ENCODE measurements at regions not wholly inside any gene's neighbourhood (a gene's known extent, or its start where the extent isn't known, plus 50 kb on each side); places are given as distances from the start of the nearest gene placed in this dataset.

DNA sequence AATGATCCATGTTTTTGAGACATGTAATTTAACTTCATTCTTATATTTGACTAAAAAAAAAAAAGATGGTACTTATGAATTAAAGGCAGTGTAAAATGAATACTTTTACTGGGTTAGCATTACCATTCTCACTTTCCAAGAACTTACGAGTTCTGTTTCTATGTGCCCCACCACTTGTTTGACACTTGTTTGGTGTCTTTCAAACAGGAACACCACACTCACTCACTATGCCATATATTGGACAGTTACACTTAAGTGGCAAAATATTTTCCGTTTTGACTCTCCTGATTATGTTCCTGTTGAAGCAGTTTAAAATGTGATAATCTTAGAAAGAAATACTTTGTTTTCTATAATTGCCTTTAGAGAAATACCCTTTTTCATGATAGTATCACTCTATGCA is 56.6 kb upstream of the ATXN7L3B start:
- Histone ChIP-seq H3K36me3 (ENCODE audit: insufficient read depth, low read length) (no peaks in the 10 kb centered on the region), H4K20me1 (ENCODE audit: insufficient read depth, low read length, poor library complexity, severe bottlenecking) (no peaks in the 10 kb centered on the region), H3K4me3 (ENCODE audit: low read length, poor library complexity, severe bottlenecking) (no peak overlapping the region), H3K79me2 (ENCODE audit: insufficient read depth, low read length) (no peaks in the 10 kb centered on the region), H3K4me1 (ENCODE audit: insufficient read depth, low read length, poor library complexity, severe bottlenecking) (peaks cover 35% of the 10 kb centered on the region), H2AFZ (ENCODE audit: low read length) (no peak overlapping the region), H3K4me2 (ENCODE audit: low read depth, low read length, poor library complexity, severe bottlenecking) (no peak overlapping the region), H3K9me2 (replicated peaks; ENCODE audit: low read depth, low read length) (no peaks in the 10 kb centered on the region), H3K27me3 (ENCODE audit: insufficient read depth, low read length, poor library complexity, severe bottlenecking) (no peaks in the 10 kb centered on the region), H3K9me3 (ENCODE audit: insufficient read depth, low read depth, low read length) (no peaks in the 10 kb centered on the region), H3F3A (ENCODE audit: low read depth) (peaks cover 3% of the 10 kb centered on the region; the same call in 1 of the 2 replicates), H3K9ac (ENCODE audit: low read depth, low read length, poor library complexity, severe bottlenecking) (no peak overlapping the region)
- TF ChIP-seq, protein P1, sequence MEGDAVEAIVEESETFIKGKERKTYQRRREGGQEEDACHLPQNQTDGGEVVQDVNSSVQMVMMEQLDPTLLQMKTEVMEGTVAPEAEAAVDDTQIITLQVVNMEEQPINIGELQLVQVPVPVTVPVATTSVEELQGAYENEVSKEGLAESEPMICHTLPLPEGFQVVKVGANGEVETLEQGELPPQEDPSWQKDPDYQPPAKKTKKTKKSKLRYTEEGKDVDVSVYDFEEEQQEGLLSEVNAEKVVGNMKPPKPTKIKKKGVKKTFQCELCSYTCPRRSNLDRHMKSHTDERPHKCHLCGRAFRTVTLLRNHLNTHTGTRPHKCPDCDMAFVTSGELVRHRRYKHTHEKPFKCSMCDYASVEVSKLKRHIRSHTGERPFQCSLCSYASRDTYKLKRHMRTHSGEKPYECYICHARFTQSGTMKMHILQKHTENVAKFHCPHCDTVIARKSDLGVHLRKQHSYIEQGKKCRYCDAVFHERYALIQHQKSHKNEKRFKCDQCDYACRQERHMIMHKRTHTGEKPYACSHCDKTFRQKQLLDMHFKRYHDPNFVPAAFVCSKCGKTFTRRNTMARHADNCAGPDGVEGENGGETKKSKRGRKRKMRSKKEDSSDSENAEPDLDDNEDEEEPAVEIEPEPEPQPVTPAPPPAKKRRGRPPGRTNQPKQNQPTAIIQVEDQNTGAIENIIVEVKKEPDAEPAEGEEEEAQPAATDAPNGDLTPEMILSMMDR (conservative IDR thresholded peaks at IDR 0.05; ENCODE audit: low read length): no peak
- no peak for TF ChIP-seq EZH2phosphoT487 (IDR thresholded peaks at IDR 0.05; ENCODE audit: borderline replicate concordance)

- Histone ChIP-seq H3K9me2 (replicated peaks; ENCODE audit: low read depth, low read length) (no peaks in the 10 kb centered on the region), H3F3A (ENCODE audit: low read depth) (peaks cover 3% of the 10 kb centered on the region; the same call in 1 of the 2 replicates), H4K20me1 (ENCODE audit: insufficient read depth, low read length, poor library complexity, severe bottlenecking) (no peaks in the 10 kb centered on the region), H3K27me3 (ENCODE audit: insufficient read depth, low read length, poor library complexity, severe bottlenecking) (no peaks in the 10 kb centered on the region), H3K79me2 (ENCODE audit: insufficient read depth, low read length) (no peaks in the 10 kb centered on the region), H3K36me3 (ENCODE audit: insufficient read depth, low read length) (no peaks in the 10 kb centered on the region), H3K4me1 (ENCODE audit: insufficient read depth, low read length, poor library complexity, severe bottlenecking) (peaks cover 36% of the 10 kb centered on the region), H3K4me3 (ENCODE audit: low read length, poor library complexity, severe bottlenecking) (no peak overlapping the region), H3K9ac (ENCODE audit: low read depth, low read length, poor library complexity, severe bottlenecking) (no peak overlapping the region), H2AFZ (ENCODE audit: low read length) (0 out of 2 replicates have a peak overlapping the region, but pooled peaks have one; percentile 56), H3K4me2 (ENCODE audit: low read depth, low read length, poor library complexity, severe bottlenecking) (no peak overlapping the region), H3K9me3 (ENCODE audit: insufficient read depth, low read depth, low read length) (no peaks in the 10 kb centered on the region)
- no peak for TF ChIP-seq EZH2phosphoT487 (IDR thresholded peaks at IDR 0.05; ENCODE audit: borderline replicate concordance)
- TF ChIP-seq, protein P1 (conservative IDR thresholded peaks at IDR 0.05; ENCODE audit: low read length): no peak
Measured at GRCh38 chr12:74482115-74482514, 55.5 kb upstream of the ATXN7L3B start.

DNA sequence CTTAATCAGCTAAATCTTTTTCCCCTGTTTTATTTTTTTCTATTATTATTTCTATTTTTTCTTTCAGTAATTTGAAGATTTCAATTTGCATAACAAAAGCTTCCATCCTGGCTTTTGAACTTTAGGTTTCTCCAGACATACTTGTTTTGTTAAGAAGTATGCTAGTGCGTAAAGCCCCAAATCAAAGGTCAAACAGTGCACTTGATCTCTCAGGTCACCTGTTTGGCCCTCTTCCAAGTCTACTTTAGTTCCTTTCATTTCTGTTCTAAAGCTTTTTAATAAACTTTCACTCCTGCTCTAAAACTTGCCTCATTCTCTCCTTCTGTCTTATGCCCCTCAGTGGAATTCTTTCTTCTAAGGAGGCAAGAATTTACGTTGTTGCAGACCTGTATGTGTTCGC is 54.6 kb upstream of the ATXN7L3B start:
- Histone ChIP-seq H3K9me3 (ENCODE audit: insufficient read depth, low read depth, low read length) (no peaks in the 10 kb centered on the region), H4K20me1 (ENCODE audit: insufficient read depth, low read length, poor library complexity, severe bottlenecking) (no peaks in the 10 kb centered on the region), H3K9me2 (replicated peaks; ENCODE audit: low read depth, low read length) (no peaks in the 10 kb centered on the region), H3K9ac (ENCODE audit: low read depth, low read length, poor library complexity, severe bottlenecking) (no peak overlapping the region), H2AFZ (ENCODE audit: low read length) (no peak overlapping the region), H3K79me2 (ENCODE audit: insufficient read depth, low read length) (no peaks in the 10 kb centered on the region), H3K4me1 (ENCODE audit: insufficient read depth, low read length, poor library complexity, severe bottlenecking) (peaks cover 39% of the 10 kb centered on the region), H3F3A (ENCODE audit: low read depth) (peaks cover 3% of the 10 kb centered on the region; the same call in 1 of the 2 replicates), H3K27me3 (ENCODE audit: insufficient read depth, low read length, poor library complexity, severe bottlenecking) (no peaks in the 10 kb centered on the region), H3K36me3 (ENCODE audit: insufficient read depth, low read length) (no peaks in the 10 kb centered on the region), H3K4me3 (ENCODE audit: low read length, poor library complexity, severe bottlenecking) (no peak overlapping the region), H3K4me2 (ENCODE audit: low read depth, low read length, poor library complexity, severe bottlenecking) (no peak overlapping the region)
- TF ChIP-seq, protein P1 (conservative IDR thresholded peaks at IDR 0.05; ENCODE audit: low read length): no peak

Measured in Loucy (cell line).